ENCODE measurements at regions not wholly inside any gene's neighbourhood (a gene's known extent, or its start where the extent isn't known, plus 50 kb on each side); places are given as distances from the start of the nearest gene placed in this dataset. TPM values are rescaled to one million over a fixed set of nuclear protein-coding genes. Genes with fewer than 3 reads are reported as not detected.

- TF ChIP-seq, protein P1, sequence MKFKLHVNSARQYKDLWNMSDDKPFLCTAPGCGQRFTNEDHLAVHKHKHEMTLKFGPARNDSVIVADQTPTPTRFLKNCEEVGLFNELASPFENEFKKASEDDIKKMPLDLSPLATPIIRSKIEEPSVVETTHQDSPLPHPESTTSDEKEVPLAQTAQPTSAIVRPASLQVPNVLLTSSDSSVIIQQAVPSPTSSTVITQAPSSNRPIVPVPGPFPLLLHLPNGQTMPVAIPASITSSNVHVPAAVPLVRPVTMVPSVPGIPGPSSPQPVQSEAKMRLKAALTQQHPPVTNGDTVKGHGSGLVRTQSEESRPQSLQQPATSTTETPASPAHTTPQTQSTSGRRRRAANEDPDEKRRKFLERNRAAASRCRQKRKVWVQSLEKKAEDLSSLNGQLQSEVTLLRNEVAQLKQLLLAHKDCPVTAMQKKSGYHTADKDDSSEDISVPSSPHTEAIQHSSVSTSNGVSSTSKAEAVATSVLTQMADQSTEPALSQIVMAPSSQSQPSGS (IDR thresholded peaks at IDR 0.05; ENCODE audit: low read length): no peak
These were observed 51.6 kb upstream of the WDR1 start (continued) for GRCh38 chr4:10168151-10168550.

DNA sequence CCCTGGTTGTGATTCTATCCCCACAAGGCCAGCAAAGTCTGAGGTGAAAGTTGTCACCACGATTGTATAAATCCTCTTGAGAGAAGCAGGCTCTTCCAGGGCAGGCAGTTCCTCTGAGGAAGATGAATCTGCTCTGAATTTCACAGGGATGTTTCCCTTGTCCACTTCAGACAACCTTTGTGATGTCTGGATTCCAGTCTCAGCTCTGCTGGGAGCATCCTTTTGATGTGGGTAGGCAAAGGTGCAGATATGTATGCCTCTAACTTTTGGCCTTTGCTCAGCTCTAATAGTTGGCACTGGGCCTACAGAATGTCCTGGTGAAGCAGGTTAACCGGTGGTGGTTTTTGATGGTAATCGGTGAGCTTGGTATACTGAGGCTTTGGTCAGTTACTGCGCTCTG is 50.6 kb upstream of the WDR1 start:
- no peak overlapping the region for H3K9ac ChIP-seq (ENCODE audit: control insufficient read depth, insufficient read depth, low read length)
- no peak overlapping the region for H2AFZ ChIP-seq (ENCODE audit: control insufficient read depth, low read depth, low read length)
- ChIA-PET RAD21 (ENCODE audit: unreplicated experiment) (interaction anchor here (1.0 kb wide), 1 partner anchor 382 kb away, joined by 5 read pairs; no protein-coding TSS in a partner anchor), POLR2A (no interaction called here), CTCF (interaction anchor here (1.4 kb wide), 1 partner anchor 16 kb away, joined by 3 read pairs; no protein-coding TSS in a partner anchor), SMC1A (ENCODE audit: uncharacterized antibody, unreplicated experiment) (no interaction called here)
- WGBS (ENCODE audit: insufficient coverage, insufficient replicate concordance, low lambda C conversion rate, missing lambda C conversion rate): 37% methylated on average over 4 of the region's 4 CpGs
- DNase-seq (ENCODE audit: low read depth, low spot score): no peak
- H3K36me3 ChIP-seq (ENCODE audit: control insufficient read depth in 2 of 2, insufficient read depth in 2 of 2, low read length in 1 of 2): no peaks in the 10 kb centered on the region
- H3K4me1 ChIP-seq (ENCODE audit: control insufficient read depth, insufficient read depth, low read length): no peaks in the 10 kb centered on the region
- no peak for FAIRE-seq
- no peak overlapping the region for H3K4me3 ChIP-seq
- no peak for ATAC-seq
- H4K20me1 ChIP-seq (ENCODE audit: control insufficient read depth, insufficient read depth): no peaks in the 10 kb centered on the region
- in situ Hi-C loops (cut with MboI) (loop anchor here (5.0 to 10.0 kb wide), 2 partner anchors 238 to 380 kb away; no protein-coding TSS in a partner anchor), intact Hi-C loops (cut with micrococcal nuclease; ENCODE audit: unreplicated experiment) (no loop called here)
- no peak overlapping the region for H3K27ac ChIP-seq (ENCODE audit: control insufficient read depth, insufficient read depth)
- no peaks in the 10 kb centered on the region for H3K27me3 ChIP-seq (replicated peaks in 1 of 2; ENCODE audit: control insufficient read depth in 2 of 2, insufficient read depth in 2 of 2, low read length in 1 of 2)
- H3K9me3 ChIP-seq (replicated peaks; ENCODE audit: control insufficient read depth, insufficient read depth, low read length): no peaks in the 10 kb centered on the region
- BruUV-seq (replicated peaks): no TSS peak
- no peak overlapping the region for H3K4me2 ChIP-seq (ENCODE audit: control insufficient read depth, insufficient read depth)
- TF ChIP-seq POLR2AphosphoS5 (IDR thresholded peaks at IDR 0.05; ENCODE audit: low read length) (no peak), CBFB (IDR thresholded peaks at IDR 0.05; ENCODE audit: low read depth) (no peak), FOS (IDR thresholded peaks at IDR 0.05; ENCODE audit: borderline replicate concordance, extremely low read depth, insufficient read length) (no peak), ELK1 (IDR thresholded peaks at IDR 0.05; ENCODE audit: low read depth, low read length) (no peak), POU2F2 (IDR thresholded peaks at IDR 0.05; ENCODE audit: borderline replicate concordance, low read depth, low read length) (no peak)
- no peaks in the 10 kb centered on the region for H3K79me2 ChIP-seq (ENCODE audit: control insufficient read depth, insufficient read depth, low read length)

Small RNA genes in the stretch of these regions (small RNA-seq; reads per million reads assigned to genes)
- not detected for gene AC006499.8
